Body of pancreas (tissue), 4 donors: ENCODE measurements at regions not wholly inside any gene's neighbourhood (a gene's known extent, or its start where the extent isn't known, plus 50 kb on each side); places are given as distances from the start of the nearest gene placed in this dataset.

Experiments used
- POLR2A ChIP-seq, 3 donors: fragments of 450-650 bp; IDR thresholded peaks; one replicate each; pipeline ENCODE4 v1.6.1; 2016; ENCODE audit warnings: antibody characterized with exemption in 3 of 3, mild to moderate bottlenecking in 2 of 3
- TF ChIP-seq, protein P1 (sequence below), 7 experiments: fragments of 450-650 bp in 4 of 7; fragments of 200-600 bp in 3 of 7; sonication (generic) in 3 of 7; IDR thresholded peaks; one replicate each; pipeline ENCODE4 v1.5.1; 2016 to 2019; ENCODE audit warnings: antibody characterized with exemption in 7 of 7

- TF ChIP-seq, protein P1, sequence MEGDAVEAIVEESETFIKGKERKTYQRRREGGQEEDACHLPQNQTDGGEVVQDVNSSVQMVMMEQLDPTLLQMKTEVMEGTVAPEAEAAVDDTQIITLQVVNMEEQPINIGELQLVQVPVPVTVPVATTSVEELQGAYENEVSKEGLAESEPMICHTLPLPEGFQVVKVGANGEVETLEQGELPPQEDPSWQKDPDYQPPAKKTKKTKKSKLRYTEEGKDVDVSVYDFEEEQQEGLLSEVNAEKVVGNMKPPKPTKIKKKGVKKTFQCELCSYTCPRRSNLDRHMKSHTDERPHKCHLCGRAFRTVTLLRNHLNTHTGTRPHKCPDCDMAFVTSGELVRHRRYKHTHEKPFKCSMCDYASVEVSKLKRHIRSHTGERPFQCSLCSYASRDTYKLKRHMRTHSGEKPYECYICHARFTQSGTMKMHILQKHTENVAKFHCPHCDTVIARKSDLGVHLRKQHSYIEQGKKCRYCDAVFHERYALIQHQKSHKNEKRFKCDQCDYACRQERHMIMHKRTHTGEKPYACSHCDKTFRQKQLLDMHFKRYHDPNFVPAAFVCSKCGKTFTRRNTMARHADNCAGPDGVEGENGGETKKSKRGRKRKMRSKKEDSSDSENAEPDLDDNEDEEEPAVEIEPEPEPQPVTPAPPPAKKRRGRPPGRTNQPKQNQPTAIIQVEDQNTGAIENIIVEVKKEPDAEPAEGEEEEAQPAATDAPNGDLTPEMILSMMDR (IDR thresholded peaks at IDR 0.05), result no peak
- TF ChIP-seq POLR2A (IDR thresholded peaks at IDR 0.05), result no peak
Observed at GRCh38 chr14:30340495-30340894, 218.5 kb upstream of the G2E3 start.
